Cardiac fibroblast (primary cell): ENCODE measurements at regions not wholly inside any gene's neighbourhood (a gene's known extent, or its start where the extent isn't known, plus 50 kb on each side); places are given as distances from the start of the nearest gene placed in this dataset.

Experiments
- DNase-seq, 2 donors: peaks; one replicate each; pipeline versions ENCODE4 v3.0.0 to v3.0.0-alpha.2; 2010; ENCODE audit warnings: low read depth in 2 of 2
- H3K4me3 ChIP-seq, 2 donors: replicated peaks in 1 of 2; 1 replicate in 1 of 2; 2 replicates in 1 of 2; pipeline ENCODE4 v1.5.1; 2011; ENCODE audit warnings: low read depth in 2 of 2, low read length in 2 of 2, mild to moderate bottlenecking in 2 of 2, moderate library complexity in 1 of 2
- CTCF ChIP-seq: IDR thresholded peaks from one replicate; pipeline ENCODE4 v1.5.1; 2011; ENCODE audit warnings: low read depth, mild to moderate bottlenecking, low read length, inconsistent platforms

GRCh38 chr11:103727262-103727661 is 309.2 kb upstream of the DDI1 start:
- TF ChIP-seq CTCF, result no peak
- no peak overlapping the region for H3K4me3 ChIP-seq
- no peak for DNase-seq

GRCh38 chr11:103729617-103730016 is 306.8 kb upstream of the DDI1 start:
- peak in 1 of 2 donors; percentile 37 for DNase-seq
- no peak for TF ChIP-seq CTCF
- no peak overlapping the region for H3K4me3 ChIP-seq

- peak; percentile 43 to 52 for DNase-seq
- no peak for TF ChIP-seq CTCF
- H3K4me3 ChIP-seq, result no peak overlapping the region
Observed at GRCh38 chr11:103730131-103730940, 306.1 kb upstream of the DDI1 start.

- H3K4me3 ChIP-seq, result no peak overlapping the region
- no peak for TF ChIP-seq CTCF
- DNase-seq, result peak in 1 of 2 donors; percentile 13
Observed at GRCh38 chr11:103731670-103732069, 304.8 kb upstream of the DDI1 start.

GRCh38 chr11:103733889-103734288 is 302.6 kb upstream of the DDI1 start:
- TF ChIP-seq CTCF, result no peak

GRCh38 chr11:103735497-103736032 is 300.9 kb upstream of the DDI1 start:
- no peak for DNase-seq
- TF ChIP-seq CTCF, result no peak
- no peak overlapping the region for H3K4me3 ChIP-seq

More at GRCh38 chr11:103733889-103734288, 302.6 kb upstream of the DDI1 start:
- H3K4me3 ChIP-seq, result no peak overlapping the region
- no peak for DNase-seq
